ENCODE measurements at regions not wholly inside any gene's neighbourhood (a gene's known extent, or its start where the extent isn't known, plus 50 kb on each side); places are given as distances from the start of the nearest gene placed in this dataset.

DNA sequence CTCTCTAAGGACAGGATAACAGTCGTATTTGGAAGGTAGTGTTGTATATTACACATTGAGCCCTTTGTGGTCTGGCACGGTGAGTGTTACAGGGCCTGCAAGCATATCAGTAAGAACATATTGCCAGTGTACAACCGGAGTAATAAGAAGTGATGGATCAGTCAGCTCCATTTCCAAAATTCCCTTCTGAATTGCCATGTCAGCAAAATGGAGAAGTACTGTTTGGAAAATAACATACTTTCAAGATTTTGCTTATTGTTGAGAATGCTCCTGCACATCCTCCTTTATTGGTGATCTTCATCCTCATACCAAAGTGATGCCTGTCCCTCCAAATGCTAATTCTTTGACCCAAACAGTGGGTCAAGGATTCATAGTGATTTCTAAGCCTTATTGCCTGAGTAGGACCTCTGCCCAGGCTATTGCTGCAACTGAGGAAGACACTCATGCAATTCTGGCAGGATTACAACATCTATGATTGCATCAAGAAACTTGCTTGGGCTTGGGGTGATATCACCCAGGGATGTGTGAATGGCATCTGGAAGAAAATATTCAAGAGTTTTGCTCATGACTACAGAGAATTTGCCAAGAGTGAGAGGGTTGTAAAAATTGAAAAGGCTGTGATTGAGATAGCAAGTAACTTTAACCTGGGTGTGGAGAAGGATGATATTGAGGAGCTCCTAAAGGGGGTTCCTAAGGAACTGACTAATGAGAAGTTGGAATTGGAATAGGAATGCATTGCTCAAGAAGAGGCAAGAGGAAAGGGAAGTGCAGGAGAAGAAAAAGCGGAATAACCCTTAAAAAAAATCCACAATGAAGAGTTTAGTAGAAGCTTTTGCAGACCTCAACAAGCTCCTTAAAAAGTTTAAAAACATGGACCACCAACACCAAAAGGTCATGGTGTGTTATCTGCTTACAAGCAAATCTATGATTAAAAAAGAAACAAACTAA is 452.2 kb upstream of the SORCS1 start:
- no peak for DNase-seq

DNA sequence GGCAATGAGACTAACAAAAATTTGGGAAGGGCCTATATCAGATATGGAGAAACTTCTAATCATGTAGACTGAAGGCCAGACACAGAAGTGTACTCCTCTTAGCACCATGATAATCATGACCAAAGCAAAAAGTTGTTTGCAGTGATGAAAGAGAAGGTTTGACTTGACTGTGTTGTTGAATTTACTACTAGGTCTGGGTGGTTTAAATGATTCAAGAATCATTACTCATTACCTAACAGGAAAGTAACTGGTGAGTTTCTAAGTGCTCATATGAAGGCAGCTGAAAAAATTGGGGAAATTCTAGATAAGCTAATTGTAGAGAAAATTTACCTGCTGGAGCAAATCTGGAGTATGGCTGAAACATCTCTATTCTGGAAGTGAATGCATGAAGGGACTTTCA is 451.5 kb upstream of the SORCS1 start:
- no peak for DNase-seq

DNA sequence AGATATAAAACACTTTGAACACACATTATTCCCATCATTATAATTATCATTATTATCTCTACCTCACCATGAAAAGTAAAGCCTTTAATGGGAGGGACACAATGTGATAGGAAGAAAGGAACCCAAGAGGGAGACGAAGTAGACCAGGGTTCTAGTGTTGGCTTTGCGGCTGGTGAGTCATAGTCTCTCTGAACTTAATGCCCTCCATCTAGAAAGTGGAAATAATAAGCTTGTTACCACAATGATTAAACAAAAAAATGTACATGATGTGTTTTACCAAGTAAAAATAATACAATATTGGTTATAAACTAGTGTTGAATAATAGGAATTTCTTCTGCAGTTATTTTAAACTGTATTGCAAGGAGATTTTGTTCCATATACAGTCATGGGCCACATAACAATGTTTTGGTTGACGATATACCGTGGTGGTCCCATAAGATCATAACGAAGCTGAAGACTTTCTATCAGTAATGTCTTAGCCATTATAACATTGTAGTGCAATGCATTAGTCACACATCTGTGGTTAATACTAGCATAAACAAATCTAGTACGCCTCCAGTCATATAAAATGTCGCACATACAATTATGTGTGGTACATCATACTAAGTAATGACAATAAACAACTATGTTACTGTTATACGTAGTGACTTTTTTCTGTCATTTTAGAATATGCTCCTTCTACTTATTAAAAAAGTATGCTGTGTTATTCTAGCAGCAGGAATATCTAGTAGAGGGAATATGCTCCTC is 450.6 kb upstream of the SORCS1 start:
- DNase-seq: no peak

DNA sequence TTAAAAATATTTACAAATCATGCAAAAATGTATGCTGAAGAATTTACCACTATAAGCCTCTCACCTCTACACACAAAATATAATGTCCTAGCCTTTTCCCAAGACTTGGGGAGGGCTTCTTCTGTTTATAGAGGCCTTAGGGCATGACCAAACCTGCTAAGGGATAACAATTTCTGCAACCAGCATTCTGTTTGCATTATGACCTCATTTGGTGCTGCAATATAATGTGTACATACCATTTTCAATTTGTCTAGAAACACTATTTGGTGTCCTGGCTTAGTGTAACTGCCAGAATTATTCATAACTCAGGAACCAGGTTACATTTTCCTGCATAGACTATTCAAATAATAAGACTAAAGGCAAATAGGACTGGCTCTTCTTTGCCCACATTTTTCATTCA is 446.6 kb upstream of the SORCS1 start:
- DNase-seq: no peak

DNA sequence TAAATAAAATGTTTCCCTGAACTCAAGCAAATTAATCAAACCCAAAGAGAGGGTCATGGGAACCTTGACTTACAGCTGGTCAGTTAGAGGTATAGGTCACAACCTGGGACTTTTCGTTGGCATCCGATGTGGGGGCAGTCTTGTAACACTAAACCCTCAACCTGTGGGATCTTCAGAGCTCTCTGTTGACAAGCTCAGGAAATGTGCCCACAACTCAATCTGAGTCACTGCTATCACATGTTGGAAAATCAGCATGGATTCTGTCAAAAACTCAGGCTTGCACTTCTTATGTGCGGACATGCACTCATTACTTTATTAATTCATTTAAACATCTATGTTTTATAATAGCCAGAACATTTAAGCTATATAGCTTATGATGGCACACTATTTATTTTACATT is 424.6 kb upstream of the SORCS1 start:
- DNase-seq: no peak

DNA sequence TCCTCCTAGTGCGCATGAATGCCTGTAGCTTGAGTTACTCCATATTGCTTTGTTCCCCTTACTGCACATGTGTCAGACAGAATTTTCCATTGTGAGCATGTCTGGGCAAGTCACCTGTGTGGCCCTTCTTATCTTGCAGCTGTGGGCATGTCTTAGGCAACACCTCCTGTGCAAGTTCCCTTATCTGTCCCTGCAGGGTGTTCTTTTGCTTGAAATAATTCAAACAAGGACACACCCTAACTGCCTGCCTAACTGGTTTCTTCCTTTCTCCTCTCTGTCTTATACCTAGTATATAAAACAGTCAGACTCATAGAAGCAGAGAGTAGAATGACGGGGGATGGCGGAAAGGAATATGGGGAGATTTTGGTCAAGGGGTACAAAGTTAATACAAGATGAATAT is 421.1 kb upstream of the SORCS1 start:
- DNase-seq: no peak

DNA sequence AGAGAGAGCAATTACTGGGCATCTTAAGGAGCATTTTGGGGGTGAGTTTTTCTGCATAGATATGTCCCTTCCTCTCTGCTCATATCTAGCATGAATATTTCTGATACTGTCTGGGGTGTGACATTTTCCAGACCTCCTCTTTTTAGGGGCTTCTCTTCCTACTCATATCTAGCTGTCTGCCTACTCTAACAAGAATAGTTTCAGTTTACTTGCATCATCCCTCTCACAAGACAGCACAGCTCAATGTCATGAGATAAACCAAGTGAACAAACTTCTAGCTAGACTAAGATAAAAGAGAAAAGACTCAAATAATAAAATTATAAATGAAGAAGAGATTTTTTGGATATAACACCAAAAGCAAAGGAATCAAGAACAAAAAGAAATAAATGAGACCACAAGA is 419.5 kb upstream of the SORCS1 start:
- DNase-seq: no peak

DNA sequence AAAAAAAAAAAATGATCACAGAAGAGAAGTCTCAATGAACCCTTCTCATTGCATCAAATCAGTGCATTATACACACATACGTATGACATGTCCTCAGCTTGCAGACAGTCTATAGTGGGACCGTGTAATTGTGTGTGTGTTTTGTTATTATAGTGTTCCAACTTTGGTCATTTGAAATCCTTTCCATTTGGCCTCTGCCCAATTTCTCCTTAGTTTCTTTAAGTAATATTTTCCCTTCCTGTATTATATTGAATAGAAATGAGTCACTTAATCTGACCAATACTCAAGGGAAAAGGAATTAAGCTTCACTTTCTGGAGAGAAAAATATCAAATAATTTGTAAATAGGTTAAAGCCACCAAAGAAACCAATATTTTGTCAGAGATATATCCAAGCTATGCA is 415.5 kb upstream of the SORCS1 start:
- DNase-seq: no peak

DNA sequence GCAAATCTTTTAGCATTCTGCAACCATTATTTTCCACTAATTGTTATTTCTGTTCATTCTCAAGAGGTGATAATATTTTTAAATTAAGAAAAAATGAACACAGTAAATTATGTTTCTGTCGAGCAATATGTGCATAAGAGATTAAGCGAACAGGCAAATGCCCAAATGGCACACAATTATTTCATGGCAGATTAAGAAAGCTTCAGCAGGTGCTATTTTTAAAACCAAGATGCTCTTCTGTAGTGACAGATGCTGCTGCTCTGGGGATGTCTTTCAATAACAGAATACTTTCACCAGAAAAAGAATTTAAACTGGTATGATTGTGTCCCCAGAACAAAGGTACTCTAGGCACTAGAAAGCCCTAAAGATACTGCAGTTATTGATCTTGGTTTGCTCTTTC is 412.7 kb upstream of the SORCS1 start:
- no peak for DNase-seq

DNA sequence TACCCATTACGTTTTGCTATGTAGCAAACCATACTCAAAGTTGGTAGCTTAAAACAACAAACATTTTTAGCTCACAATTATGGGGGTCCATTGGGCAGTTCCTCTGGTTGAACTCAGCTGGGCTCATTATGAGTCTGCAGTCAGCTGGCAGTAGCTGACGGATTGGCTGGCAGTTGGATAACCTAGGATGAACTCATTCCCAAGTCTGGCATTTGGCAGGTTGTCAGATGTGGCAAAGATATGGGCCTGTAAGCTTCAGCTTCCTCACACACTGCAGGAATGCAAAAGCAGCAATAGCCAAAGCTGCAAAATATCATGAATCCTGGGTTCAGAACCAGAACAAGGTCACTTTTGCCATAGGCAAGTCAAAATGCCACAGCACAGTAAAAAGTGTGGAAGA is 412.2 kb upstream of the SORCS1 start:
- DNase-seq: no peak

DNA sequence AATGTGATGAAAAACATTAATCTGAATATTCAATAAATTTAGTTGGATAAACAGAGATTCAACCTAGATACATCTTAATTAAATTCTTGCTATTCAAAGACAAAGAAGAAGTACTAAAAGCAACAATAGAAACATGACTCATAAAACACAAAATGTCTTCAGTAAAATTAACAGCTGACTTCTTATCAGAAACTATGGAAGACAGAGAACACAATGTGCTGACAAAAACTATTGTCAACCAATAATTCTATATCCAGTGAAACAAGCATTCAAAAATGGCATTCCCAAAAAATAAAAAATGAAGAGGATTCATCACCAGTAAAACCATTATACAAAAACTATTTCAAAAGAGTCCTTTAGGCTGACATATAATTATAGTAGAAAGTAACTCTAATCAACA is 400.5 kb upstream of the SORCS1 start:
- DNase-seq: no peak

DNA sequence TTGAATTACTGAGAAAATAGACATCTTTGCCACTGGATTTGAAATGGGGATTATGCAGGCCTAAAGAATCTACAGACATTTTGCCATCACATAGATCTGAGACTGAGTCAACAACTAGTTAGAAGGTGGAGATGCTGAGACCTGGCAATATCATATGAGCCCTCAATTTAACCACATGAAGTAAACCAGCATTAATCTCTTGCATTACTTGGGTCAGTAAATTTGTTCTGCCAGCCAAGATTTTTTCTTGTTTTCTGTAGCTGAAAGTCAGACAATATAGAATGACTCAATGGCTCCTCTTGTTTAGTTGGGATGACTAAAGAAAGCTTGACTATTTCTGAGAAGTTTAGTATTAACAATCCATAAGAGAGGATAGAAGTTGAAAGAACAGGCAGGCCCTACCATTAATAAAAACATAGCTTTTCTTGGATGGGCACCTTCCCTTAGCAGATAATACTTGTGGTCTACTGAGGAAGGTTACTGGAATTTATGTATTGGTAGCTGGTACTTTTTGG is 396.7 kb upstream of the SORCS1 start:
- DNase-seq: no peak

DNA sequence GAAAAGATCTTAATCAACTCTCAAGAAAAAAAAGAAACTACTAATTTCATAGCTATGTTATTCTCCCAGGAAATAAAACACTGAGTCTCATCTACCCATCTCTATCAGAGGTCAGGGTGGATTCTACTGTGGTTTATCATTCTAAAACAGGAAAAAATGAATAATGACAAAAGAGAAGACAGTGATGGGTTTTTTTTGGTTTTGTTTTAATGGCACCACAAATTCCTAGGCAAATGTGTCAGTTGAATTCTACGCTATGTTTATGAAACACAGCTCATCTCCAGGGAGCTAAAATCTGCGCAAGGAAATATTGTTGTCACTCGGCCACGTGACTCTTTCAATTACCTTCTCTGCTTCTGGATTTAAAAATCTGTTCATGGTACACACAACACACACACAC is 393.4 kb upstream of the SORCS1 start:
- DNase-seq: no peak

DNA sequence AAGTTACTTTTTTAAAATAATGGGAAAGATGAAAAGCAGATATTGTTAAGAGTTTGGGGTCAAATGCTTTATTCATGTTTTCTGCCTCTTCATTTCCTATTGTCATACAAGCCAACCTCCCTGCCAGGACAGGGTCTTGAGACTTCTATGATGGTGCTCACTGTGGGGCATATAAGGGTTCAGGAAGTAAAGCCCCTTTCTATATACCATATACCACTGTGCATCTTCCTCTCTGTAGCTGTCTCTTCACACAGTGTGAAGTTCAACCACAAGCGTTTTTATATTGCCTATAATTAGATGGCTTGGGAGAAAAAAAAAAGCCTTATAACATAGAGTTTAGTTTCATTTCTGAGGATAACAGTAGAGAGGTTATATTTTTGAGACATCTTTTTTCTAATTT is 389.8 kb upstream of the SORCS1 start:
- no peak for DNase-seq

DNA sequence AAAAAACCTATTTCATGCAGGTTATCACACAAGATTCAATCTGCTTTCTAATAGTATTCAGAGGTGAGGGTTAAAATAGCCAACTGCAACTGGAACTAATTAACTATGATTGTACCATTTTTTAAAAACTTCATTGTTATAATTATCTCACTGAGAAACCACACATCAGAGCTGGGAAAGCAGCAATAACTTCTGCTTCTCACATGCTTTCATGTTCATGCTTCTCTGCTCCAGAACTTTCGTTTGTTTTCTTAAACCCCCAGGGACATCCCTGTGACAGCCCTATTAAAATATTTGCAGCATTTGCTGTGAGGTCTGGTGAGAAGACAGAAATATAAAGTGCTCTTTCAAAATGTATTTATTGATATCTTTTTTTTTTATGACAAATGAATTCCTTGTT is 389.0 kb upstream of the SORCS1 start:
- DNase-seq: no peak

DNA sequence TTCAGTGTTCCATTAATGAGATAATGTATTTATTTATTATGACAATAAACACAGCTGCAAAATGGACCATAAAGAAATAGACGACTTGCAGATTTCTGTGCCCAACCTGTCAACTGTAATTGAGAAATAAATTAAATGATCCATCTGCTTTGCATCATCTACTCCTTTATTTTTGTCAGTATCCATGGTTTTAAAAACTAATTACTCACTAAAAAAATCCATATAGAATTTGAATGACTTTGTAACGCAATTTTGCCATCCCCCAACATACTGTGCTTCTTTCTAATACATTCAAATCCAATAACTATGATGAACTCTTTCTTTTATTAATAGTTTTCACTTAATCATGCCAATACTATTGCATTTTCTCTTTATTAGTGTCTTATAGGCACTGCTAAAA is 388.5 kb upstream of the SORCS1 start:
- DNase-seq: no peak

DNA sequence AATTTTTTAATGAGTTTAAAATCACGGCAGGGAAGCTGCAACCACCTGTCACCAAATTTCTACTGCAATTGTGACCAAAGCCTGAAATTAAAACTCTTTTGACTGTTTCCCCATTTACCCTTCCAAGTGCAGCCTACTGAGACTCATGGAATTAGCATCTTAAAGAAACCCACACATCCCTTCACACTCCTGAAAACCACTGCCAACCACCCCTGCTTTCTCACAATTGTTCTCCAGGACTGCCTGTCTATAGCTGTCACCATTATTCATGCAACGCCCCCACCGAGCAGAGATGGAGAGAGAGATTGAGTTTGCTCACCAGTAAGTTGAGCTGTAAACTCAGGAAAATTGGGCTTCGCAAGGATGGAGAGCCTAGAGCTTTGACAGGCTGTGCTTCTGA is 383.8 kb upstream of the SORCS1 start:
- DNase-seq: no peak

DNA sequence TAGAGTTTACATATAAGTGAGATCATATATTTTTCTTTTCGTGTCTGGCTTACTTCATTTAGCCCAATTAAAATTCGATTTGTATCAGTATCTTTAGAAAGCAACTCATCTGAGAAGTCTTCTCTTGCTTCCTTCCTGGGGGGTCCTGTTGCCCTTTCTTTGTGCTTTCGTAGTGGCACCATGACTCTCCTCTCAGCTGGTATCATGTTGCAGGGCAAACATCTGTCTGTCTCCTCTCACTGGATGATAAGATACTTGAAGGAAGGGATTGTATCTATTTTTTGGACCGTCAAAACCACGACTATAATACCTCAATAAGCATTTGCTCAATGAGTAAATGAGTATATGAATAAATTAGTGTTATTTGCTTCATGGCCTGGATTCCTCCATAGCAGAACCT is 382.5 kb upstream of the SORCS1 start:
- DNase-seq: no peak

DNA sequence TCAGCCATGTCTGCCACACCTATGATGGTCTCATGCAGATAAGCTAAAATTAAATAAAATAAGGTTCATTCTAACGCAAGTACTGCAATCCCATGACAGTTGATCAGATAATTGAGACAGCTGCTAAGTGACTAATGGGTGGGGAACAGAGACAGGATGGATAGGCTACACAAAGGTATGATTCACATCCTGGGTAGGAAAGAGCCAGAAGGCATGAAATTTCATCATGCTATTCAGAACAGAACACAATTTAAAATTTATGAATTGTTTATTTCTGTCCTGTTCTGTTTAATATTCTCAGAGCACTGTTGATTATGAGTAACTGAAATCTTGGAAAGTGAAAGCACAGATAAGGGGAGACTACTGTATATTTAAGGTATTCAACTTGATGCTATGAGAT is 381.8 kb upstream of the SORCS1 start:
- DNase-seq: no peak

DNA sequence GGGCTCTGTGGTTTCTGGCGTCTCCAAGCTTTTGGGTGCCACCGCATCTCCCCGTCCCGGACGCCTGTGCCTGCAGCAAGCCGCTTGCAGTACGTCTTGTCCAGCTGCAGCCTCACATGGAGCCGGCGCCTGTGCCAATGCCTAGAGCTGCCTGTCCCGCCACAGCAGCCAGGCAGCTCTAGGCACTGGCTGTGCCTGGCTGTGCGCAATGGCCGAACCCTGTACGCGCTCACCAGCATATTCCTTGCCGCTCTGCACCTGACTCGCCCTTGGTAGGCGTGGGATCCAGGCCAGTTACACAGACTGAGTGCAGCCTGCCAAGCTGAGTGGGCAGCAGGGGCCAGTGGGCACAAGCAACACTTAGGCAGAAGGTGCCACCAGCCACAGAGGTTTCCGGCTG is 381.2 kb upstream of the SORCS1 start:
- no peak for DNase-seq

DNA sequence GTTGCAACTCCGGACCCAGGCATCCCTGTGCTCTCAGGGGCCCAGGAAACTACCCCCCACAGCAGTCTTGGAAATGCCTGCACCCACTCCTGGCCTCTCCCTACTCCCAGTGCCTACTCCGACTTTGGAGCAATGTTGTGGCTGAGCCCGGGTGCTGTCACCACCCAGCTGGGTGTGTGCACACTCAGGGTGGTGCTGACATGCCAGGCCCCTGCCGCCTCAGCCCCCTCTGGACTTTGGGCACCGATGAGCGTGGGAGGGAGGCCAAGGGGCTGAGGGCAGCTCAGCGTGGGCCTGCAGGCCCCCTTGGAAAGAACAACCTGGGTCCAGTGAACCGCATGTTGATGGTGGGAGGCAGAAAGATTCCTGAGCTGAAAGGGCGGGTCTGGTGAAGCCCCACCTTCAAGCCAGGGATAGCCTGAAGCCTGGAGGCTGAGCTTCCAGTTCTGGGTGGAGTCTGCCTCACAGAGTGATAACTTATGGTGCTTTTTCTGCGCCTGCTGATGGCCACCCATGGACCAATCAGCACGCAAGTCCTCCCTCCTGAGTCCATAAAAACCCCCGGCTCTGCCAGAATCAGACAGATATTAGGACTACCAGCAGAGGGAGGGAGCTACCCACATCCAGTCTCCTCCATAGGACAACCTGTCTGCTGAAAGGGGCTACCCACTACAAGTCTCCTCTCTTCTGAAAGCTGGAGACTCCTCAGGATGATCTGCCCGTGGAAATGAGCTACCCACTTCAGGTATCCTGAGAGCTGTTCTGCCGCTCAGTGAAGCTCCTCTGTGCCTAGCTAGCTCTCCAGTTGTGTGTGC is 380.4 kb upstream of the SORCS1 start:
- DNase-seq: no peak

DNA sequence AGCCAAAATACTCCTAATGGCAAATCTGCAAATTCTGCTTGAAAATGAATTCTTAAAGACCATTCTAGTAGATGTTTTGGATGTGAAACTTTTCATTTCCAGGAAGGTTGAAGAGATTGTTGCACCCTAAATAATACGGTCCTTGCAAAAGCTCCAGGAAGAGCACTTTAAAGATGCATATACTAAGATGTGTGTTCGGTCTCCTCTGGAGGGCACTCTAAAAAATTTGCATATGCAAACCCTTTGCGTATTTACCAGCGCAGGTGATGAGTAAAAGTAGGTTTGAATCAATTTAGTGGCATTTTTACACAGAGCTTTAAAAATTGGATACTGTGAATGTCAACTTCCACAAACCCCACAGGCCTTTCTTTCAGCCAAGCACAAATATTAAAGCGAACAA is 378.1 kb upstream of the SORCS1 start:
- DNase-seq: no peak

DNA sequence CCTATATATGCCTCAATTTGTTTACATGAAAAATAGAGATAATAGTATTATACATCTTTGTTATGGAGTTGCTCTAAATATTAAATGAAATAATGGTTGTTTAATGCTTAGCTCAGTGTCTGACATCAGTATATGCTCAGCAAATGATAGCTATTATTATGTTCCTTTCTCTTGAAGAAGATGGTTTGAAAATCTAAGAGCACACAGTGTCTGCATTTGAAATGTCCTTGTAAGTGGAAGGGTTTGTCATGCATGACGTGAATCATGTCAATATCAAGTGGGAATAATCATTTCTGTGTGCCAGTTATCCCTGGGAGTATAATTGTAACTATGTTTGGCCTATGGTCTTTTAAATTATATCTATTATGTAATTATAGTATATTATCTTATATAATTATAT is 377.5 kb upstream of the SORCS1 start:
- DNase-seq: no peak

Data from NCI-H446 treated with DMSO at 0.1 percent for 48 hours (cell line).